Stomach (tissue), 8 donors: ENCODE measurements at regions not wholly inside any gene's neighbourhood (a gene's known extent, or its start where the extent isn't known, plus 50 kb on each side); places are given as distances from the start of the nearest gene placed in this dataset.
A peak's percentile ranks its signal among the peaks of the same experiment; 100 is the strongest.

Experiments used
- DNase-seq, 2 donors: peaks; one replicate each; pipeline versions ENCODE4 v3.0.0 to v3.0.0-alpha.2; 2013 to 2019
- H3K27ac ChIP-seq, 5 donors: fragments of 200-600 bp in 4 of 5; sonication (generic) in 4 of 5; one replicate each; pipeline ENCODE4 v1.5.1; 2013 to 2019; ENCODE audit warnings: mild to moderate bottlenecking in 1 of 5, moderate library complexity in 1 of 5
- H3K27me3 ChIP-seq, 3 donors: fragments of 200-600 bp; sonication (generic); one replicate each; pipeline ENCODE4 v1.5.1; 2017 to 2019; ENCODE audit warnings: mixed run types in 1 of 3
- H3K36me3 ChIP-seq, 4 donors: fragments of 200-600 bp; sonication (generic); 1 replicate in 3 of 4; 2 replicates in 1 of 4; pipeline ENCODE4 v1.5.1; 2016 to 2019
- H3K4me1 ChIP-seq, 4 donors: fragments of 200-600 bp; sonication (generic); one replicate each; pipeline ENCODE4 v1.5.1; 2016 to 2019
- H3K4me3 ChIP-seq, 4 donors: fragments of 200-600 bp; sonication (generic) in 3 of 4; one replicate each; pipeline ENCODE4 v1.5.1; 2016 to 2019; ENCODE audit warnings: mild to moderate bottlenecking in 1 of 4
- H3K9me3 ChIP-seq, 4 donors: fragments of 200-600 bp; sonication (generic); one replicate each; pipeline ENCODE4 v1.5.1; 2016 to 2019
- CTCF ChIP-seq, 7 experiments: fragments of 450-650 bp in 4 of 7; fragments of 200-600 bp in 3 of 7; sonication (generic) in 3 of 7; IDR thresholded peaks; one replicate each; pipeline ENCODE4 v1.5.1; 2016 to 2019; ENCODE audit warnings: antibody characterized with exemption in 7 of 7, control low read depth in 2 of 7, mild to moderate bottlenecking in 1 of 7
- EP300 ChIP-seq: sonication (generic); formaldehyde crosslinking; IDR thresholded peaks from one replicate; pipeline ENCODE4 v1.6.1; 2017; ENCODE audit warnings: antibody characterized with exemption
- POLR2A ChIP-seq, 4 donors: fragments of 450-650 bp; IDR thresholded peaks; one replicate each; pipeline ENCODE4 v1.6.1; 2016; ENCODE audit warnings: antibody characterized with exemption in 4 of 4, control low read depth in 2 of 4, mild to moderate bottlenecking in 1 of 4, moderate library complexity in 1 of 4
- POLR2AphosphoS5 ChIP-seq, 3 donors: sonication (generic); formaldehyde crosslinking; IDR thresholded peaks; one replicate each; pipeline ENCODE4 v1.6.1; 2016; ENCODE audit warnings: antibody characterized with exemption in 3 of 3
- WGBS, 5 donors: extraction: QIAGEN DNeasy Blood & Tissue Kit in 3 of 5; methylation state at CpG; one replicate each; pipeline versions ENCODE4 v1.1.5 to v1.1.7; 2013 to 2018; 5-methylcytosine and 5-hydroxymethylcytosine counted together
- intact Hi-C: fragments of 100-400 bp; cut with DNase I; formaldehyde crosslinking; loops from one replicate; pipeline ENCODE4 v1.15.1; 2023; ENCODE audit warnings: low total_unique reads
- donor health status: healthy with polysubstance abuse.
- donor health status: Bipolar disorder and iron deficiency.
- donor health status: healthy.

GRCh38 chr5:129245489-129245888 lies 150.9 kb downstream of the ISOC1 start:
- DNase-seq = peak in 1 of 2 donors; percentile 33
- Histone ChIP-seq H3K9me3 (no peaks in the 10 kb centered on the region), H3K27ac (no peak overlapping the region), H3K36me3 (no peaks in the 10 kb centered on the region), H3K4me1 (no peaks in the 10 kb centered on the region), H3K4me3 (no peak overlapping the region), H3K27me3 (no peaks in the 10 kb centered on the region)
- intact Hi-C loops = no loop called here
- no peak for TF ChIP-seq EP300
- no peak for TF ChIP-seq POLR2AphosphoS5 (IDR thresholded peaks at IDR 0.05)
- no peak for TF ChIP-seq POLR2A (IDR thresholded peaks at IDR 0.05)
- no peak for TF ChIP-seq CTCF (IDR thresholded peaks at IDR 0.05)

GRCh38 chr5:129246088-129246487 lies 151.5 kb downstream of the ISOC1 start:
- Histone ChIP-seq H3K4me3 (no peak overlapping the region), H3K27ac (no peak overlapping the region), H3K36me3 (no peaks in the 10 kb centered on the region), H3K4me1 (no peaks in the 10 kb centered on the region), H3K27me3 (no peaks in the 10 kb centered on the region), H3K9me3 (no peaks in the 10 kb centered on the region)
- DNase-seq = no peak
- WGBS, 5 donors = 37 to 48% (median 43%) methylated on average over 3 of the region's 3 CpGs
- intact Hi-C loops = no loop called here
- no peak for TF ChIP-seq POLR2AphosphoS5 (IDR thresholded peaks at IDR 0.05)
- TF ChIP-seq EP300 = no peak
- no peak for TF ChIP-seq CTCF (IDR thresholded peaks at IDR 0.05)
- TF ChIP-seq POLR2A (IDR thresholded peaks at IDR 0.05) = no peak

GRCh38 chr5:129249886-129250285 lies 155.3 kb downstream of the ISOC1 start:
- no peak overlapping the region for H3K27ac ChIP-seq
- no peak for TF ChIP-seq POLR2A (IDR thresholded peaks at IDR 0.05)
- no peak for TF ChIP-seq POLR2AphosphoS5 (IDR thresholded peaks at IDR 0.05)
- no peak for TF ChIP-seq CTCF (IDR thresholded peaks at IDR 0.05)
- no peak for TF ChIP-seq EP300
- H3K27me3 ChIP-seq = no peaks in the 10 kb centered on the region
- no peaks in the 10 kb centered on the region for H3K4me1 ChIP-seq
- DNase-seq = peak in 1 of 2 donors; percentile 11
- peaks cover 0 to 25% (median 9%) of the 10 kb centered on the region in 4 donors for H3K9me3 ChIP-seq
- intact Hi-C loops = no loop called here
- WGBS, 5 donors = 41 to 49% (median 46%) methylated on average over 9 of the region's 9 CpGs
- H3K4me3 ChIP-seq = no peak overlapping the region
- H3K36me3 ChIP-seq = no peaks in the 10 kb centered on the region

- H3K4me1 ChIP-seq = no peaks in the 10 kb centered on the region
- no peak overlapping the region for H3K4me3 ChIP-seq
- TF ChIP-seq EP300 (no peak), POLR2A (IDR thresholded peaks at IDR 0.05) (no peak), POLR2AphosphoS5 (IDR thresholded peaks at IDR 0.05) (no peak), CTCF (IDR thresholded peaks at IDR 0.05) (no peak)
- H3K27me3 ChIP-seq = no peaks in the 10 kb centered on the region
- H3K36me3 ChIP-seq = no peaks in the 10 kb centered on the region
- intact Hi-C loops = no loop called here
- 36 to 52% (median 47%) methylated on average over 2 of the region's 2 CpGs for WGBS, 5 donors
- H3K9me3 ChIP-seq = peaks cover 0 to 4% (median 0%) of the 10 kb centered on the region in 4 donors
- peak in 1 of 2 donors; percentile 4 for DNase-seq
- H3K27ac ChIP-seq = no peak overlapping the region
Measured at GRCh38 chr5:129271308-129271707, 176.8 kb downstream of the ISOC1 start.
